ENCODE measurements at regions not wholly inside any gene's neighbourhood (a gene's known extent, or its start where the extent isn't known, plus 50 kb on each side); places are given as distances from the start of the nearest gene placed in this dataset.

DNA sequence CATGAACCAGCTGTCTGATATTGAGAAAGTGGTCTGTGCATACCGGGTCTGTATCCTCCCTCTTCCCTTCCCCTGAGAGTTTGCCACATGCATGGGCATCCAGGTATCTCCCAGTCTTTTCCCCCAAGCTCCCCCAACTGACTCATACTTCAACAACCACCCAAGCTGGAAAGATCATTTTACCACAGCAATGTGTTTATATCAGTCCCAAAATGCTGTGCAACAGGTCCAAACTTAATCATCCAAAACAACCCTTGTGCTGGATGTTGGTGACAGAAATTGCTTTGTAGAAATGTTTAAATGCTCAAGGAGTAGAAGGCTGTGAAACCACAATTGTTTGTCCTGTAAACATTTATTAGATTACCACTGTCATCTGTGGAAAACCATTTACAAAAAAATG lies 286.8 kb upstream of the KLF3 start:
- TF ChIP-seq, protein P1, sequence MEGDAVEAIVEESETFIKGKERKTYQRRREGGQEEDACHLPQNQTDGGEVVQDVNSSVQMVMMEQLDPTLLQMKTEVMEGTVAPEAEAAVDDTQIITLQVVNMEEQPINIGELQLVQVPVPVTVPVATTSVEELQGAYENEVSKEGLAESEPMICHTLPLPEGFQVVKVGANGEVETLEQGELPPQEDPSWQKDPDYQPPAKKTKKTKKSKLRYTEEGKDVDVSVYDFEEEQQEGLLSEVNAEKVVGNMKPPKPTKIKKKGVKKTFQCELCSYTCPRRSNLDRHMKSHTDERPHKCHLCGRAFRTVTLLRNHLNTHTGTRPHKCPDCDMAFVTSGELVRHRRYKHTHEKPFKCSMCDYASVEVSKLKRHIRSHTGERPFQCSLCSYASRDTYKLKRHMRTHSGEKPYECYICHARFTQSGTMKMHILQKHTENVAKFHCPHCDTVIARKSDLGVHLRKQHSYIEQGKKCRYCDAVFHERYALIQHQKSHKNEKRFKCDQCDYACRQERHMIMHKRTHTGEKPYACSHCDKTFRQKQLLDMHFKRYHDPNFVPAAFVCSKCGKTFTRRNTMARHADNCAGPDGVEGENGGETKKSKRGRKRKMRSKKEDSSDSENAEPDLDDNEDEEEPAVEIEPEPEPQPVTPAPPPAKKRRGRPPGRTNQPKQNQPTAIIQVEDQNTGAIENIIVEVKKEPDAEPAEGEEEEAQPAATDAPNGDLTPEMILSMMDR (conservative IDR thresholded peaks at IDR 0.05), result no peak
- Histone ChIP-seq H3K27me3 (ENCODE audit: control insufficient read depth, insufficient read depth, low read length, poor library complexity, severe bottlenecking) (no peaks in the 10 kb centered on the region), H3K4me1 (ENCODE audit: control insufficient read depth, insufficient read depth, low read length) (no peaks in the 10 kb centered on the region), H3K36me3 (ENCODE audit: control insufficient read depth, insufficient read depth, low read length) (no peaks in the 10 kb centered on the region), H3K9ac (ENCODE audit: extremely low read depth, low read length, poor library complexity, severe bottlenecking) (no peak overlapping the region), H3K4me3 (ENCODE audit: low read length) (no peak overlapping the region), H3K27ac (ENCODE audit: low read depth, low read length) (no peak overlapping the region), H3K9me3 (ENCODE audit: control insufficient read depth, low read length) (no peaks in the 10 kb centered on the region)
- Mint-ChIP-seq H3K36me3 (ENCODE audit: low read depth) (no peaks in the 10 kb centered on the region), H3K4me3 (no peak overlapping the region), H3K9me3 (peaks cover 3% of the 10 kb centered on the region), H3K4me1 (no peaks in the 10 kb centered on the region), H3K27me3 (ENCODE audit: insufficient read depth) (no peaks in the 10 kb centered on the region), H3K27ac (no peak overlapping the region)
- DNase-seq, result no peak
- 100% methylated on average over 1 of the region's 1 CpG; no CpG with 5 or more reads in 1 of the 2 experiments for WGBS, 2 experiments (ENCODE audit: insufficient coverage in 1 of 2, insufficient read length in 1 of 2)

DNA sequence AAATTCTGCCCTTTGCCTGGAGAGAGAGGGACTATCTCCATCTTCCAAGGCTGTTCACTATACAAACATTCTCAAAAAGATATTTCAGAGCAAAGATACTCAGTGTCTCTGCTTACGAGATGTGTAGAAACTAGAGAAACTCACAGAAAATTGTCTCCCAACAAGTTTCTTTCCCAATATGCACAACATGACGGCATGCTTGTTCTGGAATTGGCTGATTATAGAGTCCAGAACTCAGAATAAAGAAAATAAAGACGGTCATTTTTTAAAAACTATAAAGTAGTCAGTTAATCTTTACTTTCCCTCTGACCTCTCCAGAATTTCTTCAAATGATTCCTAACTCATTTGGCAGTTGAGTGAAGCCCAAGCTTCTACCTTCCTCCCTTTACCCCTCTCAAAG lies 285.5 kb upstream of the KLF3 start:
- Mint-ChIP-seq H3K27me3 (ENCODE audit: insufficient read depth) (no peaks in the 10 kb centered on the region), H3K4me3 (no peak overlapping the region), H3K9me3 (no peaks in the 10 kb centered on the region), H3K27ac (no peak overlapping the region), H3K4me1 (no peaks in the 10 kb centered on the region), H3K36me3 (ENCODE audit: low read depth) (no peaks in the 10 kb centered on the region)
- H3K4me1 ChIP-seq (ENCODE audit: control insufficient read depth, insufficient read depth, low read length), result no peaks in the 10 kb centered on the region
- 86 to 90% methylated on average over 2 to 3 of the region's 3 CpGs for WGBS, 2 experiments (ENCODE audit: insufficient coverage in 1 of 2, insufficient read length in 1 of 2)
- no peak overlapping the region for H3K4me3 ChIP-seq (ENCODE audit: low read length)
- no peak for DNase-seq
- H3K27ac ChIP-seq (ENCODE audit: low read depth, low read length), result no peak overlapping the region
- no peaks in the 10 kb centered on the region for H3K36me3 ChIP-seq (ENCODE audit: control insufficient read depth, insufficient read depth, low read length)
- no peak overlapping the region for H3K9ac ChIP-seq (ENCODE audit: extremely low read depth, low read length, poor library complexity, severe bottlenecking)
- H3K9me3 ChIP-seq (ENCODE audit: control insufficient read depth, low read length), result no peaks in the 10 kb centered on the region
- TF ChIP-seq, protein P1 (conservative IDR thresholded peaks at IDR 0.05), result no peak
- no peaks in the 10 kb centered on the region for H3K27me3 ChIP-seq (ENCODE audit: control insufficient read depth, insufficient read depth, low read length, poor library complexity, severe bottlenecking)

DNA sequence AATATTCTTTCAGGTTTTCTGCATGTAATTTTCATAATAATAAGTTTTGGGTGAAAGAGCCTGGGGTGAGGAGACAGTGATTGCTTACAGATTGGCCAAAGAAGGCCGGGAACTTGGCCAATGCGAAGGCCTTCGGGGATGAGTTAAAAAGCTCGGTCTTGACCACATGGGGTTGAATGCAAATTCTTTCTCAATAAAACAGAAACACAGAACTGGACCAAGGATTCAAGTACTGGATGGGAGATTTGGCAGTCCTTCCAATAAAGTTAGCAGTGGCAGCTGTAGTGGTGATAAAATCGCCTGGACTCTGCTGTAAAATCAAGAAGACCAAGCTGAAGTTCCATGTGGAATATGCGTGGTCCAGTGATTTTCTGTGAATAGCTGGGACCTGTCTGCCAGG lies 282.2 kb upstream of the KLF3 start:
- TF ChIP-seq, protein P1 (conservative IDR thresholded peaks at IDR 0.05), result no peak
- Histone ChIP-seq H3K4me3 (ENCODE audit: low read length) (no peak overlapping the region), H3K4me1 (ENCODE audit: control insufficient read depth, insufficient read depth, low read length) (peaks cover 3% of the 10 kb centered on the region), H3K36me3 (ENCODE audit: control insufficient read depth, insufficient read depth, low read length) (no peaks in the 10 kb centered on the region), H3K9me3 (ENCODE audit: control insufficient read depth, low read length) (no peaks in the 10 kb centered on the region), H3K27ac (ENCODE audit: low read depth, low read length) (no peak overlapping the region), H3K27me3 (ENCODE audit: control insufficient read depth, insufficient read depth, low read length, poor library complexity, severe bottlenecking) (no peaks in the 10 kb centered on the region), H3K9ac (ENCODE audit: extremely low read depth, low read length, poor library complexity, severe bottlenecking) (no peak overlapping the region)
- Mint-ChIP-seq H3K27me3 (ENCODE audit: insufficient read depth) (no peaks in the 10 kb centered on the region), H3K4me1 (peaks cover 9% of the 10 kb centered on the region), H3K9me3 (no peaks in the 10 kb centered on the region), H3K36me3 (ENCODE audit: low read depth) (no peaks in the 10 kb centered on the region), H3K4me3 (no peak overlapping the region), H3K27ac (no peak overlapping the region)
- DNase-seq, result no peak
- WGBS, 2 experiments (ENCODE audit: insufficient coverage in 1 of 2, insufficient read length in 1 of 2), result 91 to 96% methylated on average over 6 of the region's 6 CpGs

Measured in endodermal cell (in vitro differentiated cells).